ENCODE measurements at regions not wholly inside any gene's neighbourhood (a gene's known extent, or its start where the extent isn't known, plus 50 kb on each side); places are given as distances from the start of the nearest gene placed in this dataset.
"Not testable (repeated sequence)": the region's sequence is repeated elsewhere in the genome, so short reads cannot be mapped to it uniquely, and the experiment has no call there.

- not testable (repeated sequence) for DNase-seq
Measured at GRCh38 chr4:82301390-82301789, 72.4 kb downstream of the HNRNPD start.

- no peak for DNase-seq
Measured at GRCh38 chr4:82293304-82293703, 80.5 kb downstream of the HNRNPD start.

- no peak for DNase-seq
Measured at GRCh38 chr4:82287720-82288119, 86.1 kb downstream of the HNRNPD start.

- DNase-seq, result peak; percentile 93 to 97
Measured at GRCh38 chr4:82284858-82285805, 88.7 kb downstream of the HNRNPD start.

GRCh38 chr4:82284475-82284857 lies 89.3 kb downstream of the HNRNPD start:
- no peak for DNase-seq

DNA sequence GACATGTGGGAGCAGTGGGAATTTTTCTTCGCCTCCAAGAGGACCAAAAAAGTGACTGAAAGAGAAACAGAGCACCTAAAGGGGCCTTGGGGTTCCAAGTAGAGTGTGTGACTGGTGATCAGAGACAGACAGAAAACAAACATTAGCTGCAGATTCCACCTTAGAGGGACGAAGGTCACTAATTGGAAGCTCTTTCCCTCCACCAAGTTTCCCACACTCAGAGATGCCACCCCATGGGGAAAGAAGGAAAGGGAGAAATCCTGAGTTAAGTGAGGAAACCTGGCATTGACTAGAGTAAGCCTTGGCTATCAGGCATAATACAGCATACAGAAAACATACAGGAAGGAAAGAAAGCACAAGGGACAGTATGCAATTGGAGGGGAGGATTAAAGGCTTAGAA lies 90.9 kb downstream of the HNRNPD start:
- no peak for DNase-seq

- not testable (repeated sequence) for DNase-seq
Measured at GRCh38 chr4:82279550-82279949, 94.2 kb downstream of the HNRNPD start.

DNA sequence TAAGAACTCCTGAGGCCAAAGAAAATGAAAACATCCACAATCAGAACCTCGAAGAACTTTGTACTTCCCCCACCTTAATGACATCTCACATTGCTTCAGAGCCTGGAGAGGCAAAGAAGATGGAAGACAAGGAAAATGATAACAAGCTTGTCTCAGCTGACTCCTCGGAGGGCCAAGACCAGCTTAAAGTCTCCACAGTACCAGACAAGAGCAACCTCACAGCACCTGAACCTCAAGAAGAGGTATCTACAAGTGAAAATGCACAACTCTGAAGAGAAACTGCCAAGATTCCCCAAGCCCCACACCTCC lies 97.5 kb downstream of the HNRNPD start:
- no peak for DNase-seq

DNA sequence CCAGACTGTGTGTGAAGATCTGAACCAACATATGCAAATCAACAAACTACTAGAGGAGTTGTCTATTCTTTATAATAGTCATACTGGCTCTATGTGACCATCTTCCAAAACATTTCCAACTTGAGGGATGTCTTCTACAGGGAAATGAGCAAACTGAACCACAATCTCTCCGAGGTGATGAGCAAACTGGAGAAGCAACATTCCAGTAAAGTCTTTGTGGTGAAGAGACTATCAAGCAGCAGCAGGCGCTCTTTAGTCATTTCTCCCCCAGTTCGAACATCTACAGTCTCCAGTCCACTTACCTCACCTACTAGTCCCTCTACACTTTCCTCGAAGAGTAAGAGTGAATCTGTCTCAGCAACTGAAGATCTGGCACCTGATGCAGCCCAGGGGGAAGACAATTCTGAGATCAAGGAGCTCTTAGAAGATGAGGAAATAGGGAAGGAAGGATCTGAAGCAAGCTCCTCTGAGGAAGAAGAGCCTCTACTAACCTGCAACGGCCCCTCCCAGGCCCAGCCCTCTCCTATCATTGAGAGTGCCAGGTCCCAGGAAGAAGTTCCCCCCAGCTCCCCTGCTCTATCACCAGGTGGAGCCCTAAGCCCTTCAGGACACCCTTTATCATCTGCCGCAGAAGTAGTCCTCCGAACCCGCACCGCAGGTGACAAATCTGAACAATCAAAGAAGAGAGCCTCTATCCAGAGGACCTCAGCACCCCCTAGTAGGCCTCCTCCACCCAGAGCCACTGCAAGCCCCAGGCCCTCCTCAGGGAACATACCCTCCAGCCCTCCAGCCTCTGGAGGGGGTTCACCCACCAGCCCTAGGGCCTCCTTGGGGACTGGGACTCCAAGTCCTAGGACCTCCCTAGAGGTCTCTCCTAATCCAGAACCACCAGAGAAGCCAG lies 98.1 kb downstream of the HNRNPD start:
- no peak for DNase-seq

DNA sequence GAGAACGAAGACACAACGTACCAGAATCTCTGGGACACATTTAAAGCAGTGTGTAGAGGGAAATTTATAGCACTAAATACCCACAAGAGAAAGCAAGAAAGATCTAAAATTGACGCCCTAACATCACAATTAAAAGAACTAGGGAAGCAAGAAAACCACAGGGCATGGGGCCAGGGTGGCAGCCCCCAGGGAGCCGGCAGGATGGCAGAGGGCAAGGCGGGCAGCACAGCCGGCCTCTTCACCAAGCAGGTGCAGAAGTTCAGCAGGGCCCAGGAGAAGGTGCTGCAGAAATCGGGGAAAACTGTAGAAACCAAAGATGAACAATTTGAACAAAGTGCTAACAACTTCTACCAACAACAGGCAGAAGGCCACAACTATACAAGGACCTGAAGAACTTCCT lies 99.1 kb downstream of the HNRNPD start:
- not testable (repeated sequence) for DNase-seq

GRCh38 chr4:82272523-82272922 lies 101.3 kb downstream of the HNRNPD start:
- not testable (repeated sequence) for DNase-seq

DNA sequence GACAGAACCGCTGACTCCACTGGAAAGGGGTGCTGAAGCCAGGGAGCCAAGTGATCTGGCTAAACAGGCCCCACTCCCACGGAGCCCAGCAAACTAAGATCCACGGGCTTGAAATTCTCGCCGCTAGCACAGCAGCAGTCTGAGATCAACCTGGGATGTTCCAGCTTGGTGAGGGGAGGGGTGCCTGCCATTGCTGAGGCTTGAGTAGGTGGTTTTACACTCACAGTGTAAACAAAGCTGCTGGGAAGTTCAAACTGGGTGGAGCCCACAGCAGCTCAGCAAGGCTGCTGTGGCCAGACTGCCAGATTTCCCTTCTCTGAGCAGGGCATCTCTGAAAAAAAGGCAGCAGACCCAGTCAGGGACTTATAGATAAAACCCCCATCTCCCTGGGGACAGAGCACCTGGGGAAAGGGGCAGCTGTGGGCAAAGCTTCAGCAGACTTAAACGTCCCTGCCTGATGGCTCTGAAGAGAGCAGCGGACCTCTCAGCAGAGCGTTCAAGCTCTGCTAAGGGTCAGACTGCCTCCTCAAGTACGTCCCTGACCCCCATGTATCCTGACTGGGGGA lies 101.8 kb downstream of the HNRNPD start:
- not testable (repeated sequence) for DNase-seq

- no peak for DNase-seq
Measured at GRCh38 chr4:82268826-82269193, 105.0 kb downstream of the HNRNPD start.

DNA sequence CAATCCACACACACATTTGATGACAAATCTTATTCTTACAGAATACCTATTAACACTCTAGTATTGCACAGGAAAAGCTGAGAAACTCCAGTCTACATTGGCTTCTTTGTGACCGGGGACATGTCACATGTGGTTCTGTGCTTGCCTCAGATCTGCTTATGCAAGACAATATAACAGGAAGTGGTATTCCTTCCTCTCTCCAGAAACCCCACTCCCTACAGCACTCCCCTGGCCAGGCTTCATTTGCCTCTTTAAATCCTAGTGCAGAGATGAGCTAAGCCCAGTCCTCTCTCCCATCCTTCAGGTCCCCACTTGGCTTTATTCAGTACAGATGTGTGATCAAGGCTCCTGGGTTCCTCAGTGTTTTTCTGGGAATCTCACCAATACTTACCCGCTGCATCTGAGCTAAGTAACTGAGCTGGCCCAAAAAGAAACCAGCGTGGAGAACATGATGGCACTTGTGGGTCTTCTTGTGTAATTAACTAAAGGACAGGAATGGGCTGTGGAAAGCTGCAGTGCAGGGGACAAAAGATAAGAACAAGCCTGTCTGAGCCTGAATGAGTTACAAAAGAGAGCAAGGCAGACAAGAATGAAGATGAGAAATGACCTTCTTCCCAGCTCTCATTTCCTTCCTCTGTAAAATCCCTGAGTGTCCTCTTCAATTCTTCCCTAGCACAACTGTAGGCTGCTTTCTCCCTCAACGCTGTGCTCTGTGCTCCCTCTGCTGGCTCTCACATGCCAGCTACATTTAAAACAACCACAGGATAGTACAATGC lies 105.6 kb downstream of the HNRNPD start:
- peak; percentile 40 to 57 for DNase-seq

- no peak for DNase-seq
Measured at GRCh38 chr4:82267506-82267905, 106.3 kb downstream of the HNRNPD start.

GRCh38 chr4:82266345-82266744 lies 107.4 kb downstream of the HNRNPD start:
- DNase-seq, result no peak

DNA sequence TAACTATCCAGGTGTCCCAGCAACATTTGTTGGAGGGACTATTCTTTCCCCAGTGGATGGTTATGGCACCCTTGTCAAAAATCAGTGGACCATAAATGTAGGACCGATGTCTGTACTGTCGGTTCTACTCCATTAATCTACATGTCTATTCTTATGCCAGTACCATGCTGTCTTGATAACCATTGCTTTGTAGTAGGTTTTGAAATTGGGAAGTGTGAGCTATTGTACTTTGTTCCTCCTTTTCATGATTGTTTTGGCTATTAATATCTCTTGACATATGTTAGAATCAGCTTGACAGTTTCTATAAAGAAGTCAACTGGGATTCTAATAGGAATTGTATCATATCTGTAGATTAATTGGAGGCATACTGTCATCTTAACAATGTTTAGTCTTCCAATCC lies 112.7 kb downstream of the HNRNPD start:
- no peak for DNase-seq

DNA sequence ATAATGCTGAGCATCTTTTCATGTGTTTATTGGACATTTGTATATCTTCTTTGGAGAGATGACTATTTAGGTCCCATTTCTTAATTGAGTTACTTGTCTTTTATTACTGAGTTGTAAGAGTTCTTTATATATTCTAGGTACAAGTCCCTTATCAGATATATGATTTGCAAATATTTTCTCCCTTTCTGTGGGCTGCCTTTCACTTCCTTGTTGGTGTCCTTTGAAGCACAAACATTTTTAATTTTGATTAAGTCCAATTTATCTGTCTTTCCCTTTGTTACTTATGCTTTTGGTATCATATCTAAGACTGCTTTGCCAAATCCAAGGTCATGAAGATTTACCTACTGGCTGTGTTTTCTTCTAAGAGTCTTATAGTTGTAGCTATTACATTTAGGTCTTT lies 113.2 kb downstream of the HNRNPD start:
- no peak for DNase-seq

GRCh38 chr4:82256718-82257117 lies 117.1 kb downstream of the HNRNPD start:
- no peak for DNase-seq

DNA sequence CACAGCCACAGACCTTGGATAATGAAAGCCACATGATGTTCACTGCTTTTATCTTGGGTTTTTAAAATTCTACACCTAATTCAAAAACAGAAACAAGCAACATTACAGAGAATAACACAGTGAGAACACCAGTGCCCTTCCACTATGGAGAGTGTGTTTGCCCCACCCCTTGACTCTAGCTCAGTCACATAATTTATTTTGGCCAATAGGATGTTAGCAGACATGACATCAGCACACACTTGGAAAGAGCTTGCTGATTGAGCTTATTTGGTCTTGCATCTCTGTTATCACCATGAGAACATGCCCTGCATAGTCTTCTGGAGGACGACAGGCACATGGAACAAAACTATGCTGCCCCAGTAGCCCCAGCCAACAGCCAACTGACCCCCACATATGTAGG lies 118.1 kb downstream of the HNRNPD start:
- no peak for DNase-seq

DNA sequence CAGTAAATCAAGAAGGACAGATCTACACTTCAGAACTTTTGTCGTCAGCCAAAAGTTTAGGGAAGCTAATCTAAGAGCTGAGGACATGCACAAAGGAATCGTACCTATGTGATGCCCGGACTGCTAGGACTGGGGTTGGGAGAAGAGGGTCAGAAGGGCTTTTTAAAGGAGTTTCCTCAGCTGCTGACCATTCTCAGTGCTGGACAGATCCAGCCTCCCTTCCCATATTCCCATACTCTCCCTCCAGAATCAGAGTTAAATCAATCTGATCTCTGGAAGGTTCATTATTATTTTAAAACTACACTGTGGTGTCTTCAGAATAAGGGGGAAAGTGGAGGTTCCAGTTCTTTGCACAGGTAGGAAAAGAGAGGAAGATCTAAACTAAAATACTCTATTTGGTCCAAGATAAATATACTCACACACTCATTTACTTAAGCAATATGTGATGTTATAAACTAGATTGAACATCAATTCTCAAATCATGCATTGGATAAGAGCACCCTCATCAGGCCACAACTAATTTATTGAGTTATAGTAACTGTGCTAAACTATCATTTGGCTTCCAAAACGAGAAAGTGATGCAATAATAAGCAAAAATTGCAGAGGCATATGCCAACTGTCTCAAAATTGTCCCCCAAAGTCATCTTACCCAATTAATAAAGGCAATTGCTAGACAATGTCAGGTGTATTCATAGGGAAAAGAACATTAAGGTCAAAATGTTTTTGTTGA lies 124.7 kb downstream of the HNRNPD start:
- no peak for DNase-seq

DNA sequence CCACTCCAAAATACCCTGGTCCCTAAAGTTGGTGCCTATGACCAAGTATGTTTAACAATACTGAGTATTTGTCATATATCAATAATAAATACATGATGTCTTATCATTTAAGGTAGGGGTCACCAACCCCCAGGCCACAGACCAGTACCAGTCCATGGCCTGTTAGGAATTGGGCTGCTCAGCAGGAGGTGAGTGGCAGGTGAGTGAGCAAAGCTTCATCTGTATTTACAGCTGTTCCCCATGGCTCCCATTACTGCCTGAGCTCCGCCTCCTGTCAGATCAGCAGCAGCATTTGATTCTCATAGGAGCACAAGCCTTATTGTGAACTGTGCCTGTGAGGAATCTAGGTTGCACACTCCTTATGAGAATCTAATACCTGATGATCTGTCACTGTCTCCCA lies 126.2 kb downstream of the HNRNPD start:
- no peak for DNase-seq

All from NCI-H2081 (cell line).